Mesendoderm (in vitro differentiated cells): ENCODE measurements at regions not wholly inside any gene's neighbourhood (a gene's known extent, or its start where the extent isn't known, plus 50 kb on each side); places are given as distances from the start of the nearest gene placed in this dataset.

Source experiments
- DNase-seq: peaks from one replicate; pipeline ENCODE4 v3.0.0; 2013
- H2AK5ac ChIP-seq: 2 replicates; pipeline ENCODE4 v1.6.1; 2013; ENCODE audit warnings: low read length, inconsistent platforms
- H2BK120ac ChIP-seq: 2 replicates; pipeline ENCODE4 v1.6.1; 2013; ENCODE audit warnings: low read depth, mild to moderate bottlenecking, low read length, moderate library complexity, mixed read lengths
- H2BK15ac ChIP-seq: replicated peaks from 2 replicates; pipeline ENCODE4 v1.6.1; 2013; ENCODE audit warnings: low read depth, mild to moderate bottlenecking, moderate library complexity
- H2BK5ac ChIP-seq: 2 replicates; pipeline ENCODE4 v1.6.1; 2013; ENCODE audit warnings: low read length, inconsistent platforms
- H3K18ac ChIP-seq: 2 replicates; pipeline ENCODE4 v1.6.1; 2013; ENCODE audit warnings: mild to moderate bottlenecking, low read length, mixed read lengths
- H3K23ac ChIP-seq: one replicate; pipeline ENCODE4 v1.6.1; 2013; ENCODE audit warnings: low read length
- H3K27ac ChIP-seq: 2 replicates; pipeline ENCODE4 v1.5.1; 2013; ENCODE audit warnings: low read depth, mild to moderate bottlenecking, inconsistent platforms, low read length, moderate library complexity
- H3K27me3 ChIP-seq: 2 replicates; pipeline ENCODE4 v1.6.1; 2013; ENCODE audit warnings: low read length, control low read depth, mild to moderate bottlenecking, inconsistent platforms; ENCODE audit not compliant: insufficient read depth, poor library complexity
- H3K36me3 ChIP-seq: 2 replicates; pipeline ENCODE4 v1.6.1; 2013; ENCODE audit warnings: low read length, inconsistent platforms; ENCODE audit not compliant: control insufficient read depth, insufficient read depth
- H3K4ac ChIP-seq: one replicate; pipeline ENCODE4 v1.6.1; 2013; ENCODE audit warnings: low read depth, mild to moderate bottlenecking, low read length, moderate library complexity
- H3K4me1 ChIP-seq: 2 replicates; pipeline ENCODE4 v1.6.1; 2013; ENCODE audit warnings: low read depth, low read length, inconsistent platforms; ENCODE audit not compliant: control insufficient read depth
- H3K4me2 ChIP-seq: 2 replicates; pipeline ENCODE4 v1.6.1; 2013; ENCODE audit warnings: low read length
- H3K4me3 ChIP-seq: 2 replicates; pipeline ENCODE4 v1.5.1; 2013; ENCODE audit warnings: mild to moderate bottlenecking, low read length
- H3K56ac ChIP-seq: one replicate; pipeline ENCODE4 v1.6.1; 2013; ENCODE audit warnings: low read length
- H3K79me1 ChIP-seq: 2 replicates; pipeline ENCODE4 v1.6.1; 2013; ENCODE audit warnings: low read length, inconsistent platforms
- H3K79me2 ChIP-seq: 2 replicates; pipeline ENCODE4 v1.6.1; 2013; ENCODE audit warnings: mild to moderate bottlenecking, low read length; ENCODE audit not compliant: control insufficient read depth, insufficient read depth
- H3K9ac ChIP-seq: 2 replicates; pipeline ENCODE4 v1.6.1; 2013; ENCODE audit warnings: low read length, inconsistent platforms
- H4K5ac ChIP-seq: one replicate; pipeline ENCODE4 v1.6.1; 2013; ENCODE audit warnings: low read length
- H4K8ac ChIP-seq: one replicate; pipeline ENCODE4 v1.6.1; 2013; ENCODE audit warnings: low read depth, mild to moderate bottlenecking, control low read depth, low read length, moderate library complexity
- WGBS: extraction: QIAGEN DNeasy Blood & Tissue Kit; methylation state at CpG from one replicate; pipeline ENCODE4 v1.1.7; 2013; ENCODE audit warnings: low lambda C conversion rate, missing lambda C conversion rate; ENCODE audit not compliant: insufficient coverage; ENCODE audit errors: extremely low coverage; 5-methylcytosine and 5-hydroxymethylcytosine counted together

DNA sequence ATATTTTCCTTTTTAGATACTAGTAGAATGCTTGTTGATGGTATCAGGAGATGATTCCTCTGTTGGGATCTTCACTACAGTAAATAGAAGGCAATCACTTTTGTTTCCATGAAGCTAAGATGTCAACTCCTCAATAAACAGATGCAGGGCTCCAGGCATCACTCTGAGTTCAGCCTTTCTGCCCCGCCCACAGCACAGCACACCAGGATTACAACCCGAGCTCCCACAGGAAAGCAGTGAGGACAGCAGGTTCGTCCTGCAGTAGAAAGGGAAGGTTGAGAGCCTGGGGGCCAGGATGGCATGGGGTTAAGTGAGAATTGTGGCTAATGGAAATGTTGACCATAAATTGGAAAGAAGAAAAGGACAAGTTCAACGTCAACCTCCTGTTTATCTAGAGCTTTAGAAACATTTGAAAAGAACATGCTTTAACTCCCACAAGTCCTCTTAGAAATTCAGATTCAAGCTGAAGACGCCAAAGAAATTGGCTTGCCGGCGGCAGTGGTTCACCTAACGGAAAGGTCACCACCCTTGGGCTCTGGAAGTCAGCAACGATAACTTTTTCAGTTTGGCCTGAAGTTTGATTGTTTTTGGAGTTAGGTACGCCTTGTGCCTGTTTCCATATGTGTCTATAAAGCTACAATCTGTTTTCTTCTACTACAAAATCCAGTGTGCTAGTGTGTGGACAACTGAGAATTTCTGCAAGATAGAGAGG, 144.4 kb upstream of the PDE10A start:
- Histone ChIP-seq H3K4me2 (no peak overlapping the region), H3K36me3 (no peaks in the 10 kb centered on the region), H3K4me3 (no peak overlapping the region), H3K18ac (no peak overlapping the region), H3K9ac (no peak overlapping the region), H3K27me3 (peaks cover 10% of the 10 kb centered on the region), H2BK120ac (no peak overlapping the region), H3K27ac (no peak overlapping the region), H4K8ac (no peak overlapping the region), H3K4ac (no peak overlapping the region), H2AK5ac (no peak overlapping the region), H4K5ac (no peak overlapping the region), H2BK15ac (no peak overlapping the region), H2BK5ac (no peak overlapping the region), H3K4me1 (no peaks in the 10 kb centered on the region), H3K79me2 (no peaks in the 10 kb centered on the region), H3K56ac (no peak overlapping the region), H3K23ac (no peak overlapping the region), H3K79me1 (no peaks in the 10 kb centered on the region)
- no CpG with 5 or more reads among the region's 10 CpGs for WGBS
- DNase-seq: no peak

DNA sequence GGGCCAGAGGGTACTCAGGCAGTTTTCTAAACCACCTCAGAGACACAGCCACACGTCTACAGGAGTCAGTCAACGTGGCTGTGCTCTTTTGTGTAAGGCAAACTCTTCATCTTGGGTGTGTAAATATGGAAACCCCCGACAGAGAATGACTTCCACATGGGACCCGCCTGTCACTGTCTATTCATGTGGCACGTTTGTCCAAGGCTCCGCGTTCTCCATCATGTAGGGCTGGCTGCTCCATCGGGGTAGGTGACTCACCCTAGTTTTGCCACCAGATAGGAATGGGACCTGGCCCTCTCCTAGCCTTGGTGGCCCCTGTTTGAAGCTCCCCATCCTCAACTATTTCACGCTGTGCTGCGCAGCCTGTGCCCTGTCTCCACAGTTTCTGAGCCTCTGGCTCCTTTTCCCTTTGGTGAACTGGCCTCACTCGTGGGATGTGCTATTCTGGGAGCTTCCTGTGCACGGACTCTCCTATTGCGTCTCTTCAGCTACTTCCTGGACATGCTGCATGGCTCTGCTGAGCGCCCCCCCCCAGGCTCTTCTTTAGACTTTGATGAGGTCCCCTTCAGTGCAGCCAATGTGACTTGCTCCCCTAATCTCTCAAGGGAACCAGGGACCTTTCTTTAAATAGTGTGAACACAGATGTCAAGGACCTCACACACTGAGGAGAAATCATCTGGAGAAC, 143.2 kb upstream of the PDE10A start:
- no CpG with 5 or more reads among the region's 14 CpGs for WGBS
- H2AK5ac ChIP-seq: no peak overlapping the region
- no peak overlapping the region for H4K8ac ChIP-seq
- no peaks in the 10 kb centered on the region for H3K79me2 ChIP-seq
- no peak overlapping the region for H2BK120ac ChIP-seq
- H3K36me3 ChIP-seq: no peaks in the 10 kb centered on the region
- no peak overlapping the region for H3K4me3 ChIP-seq
- no peaks in the 10 kb centered on the region for H3K79me1 ChIP-seq
- H4K5ac ChIP-seq: no peak overlapping the region
- H3K56ac ChIP-seq: no peak overlapping the region
- no peak overlapping the region for H3K27ac ChIP-seq
- H3K23ac ChIP-seq: no peak overlapping the region
- no peak for DNase-seq
- H3K4me1 ChIP-seq: no peaks in the 10 kb centered on the region
- H3K4ac ChIP-seq: no peak overlapping the region
- H3K18ac ChIP-seq: no peak overlapping the region
- H2BK15ac ChIP-seq: no peak overlapping the region
- H3K27me3 ChIP-seq: peaks cover 10% of the 10 kb centered on the region
- H2BK5ac ChIP-seq: no peak overlapping the region
- no peak overlapping the region for H3K4me2 ChIP-seq
- no peak overlapping the region for H3K9ac ChIP-seq

DNA sequence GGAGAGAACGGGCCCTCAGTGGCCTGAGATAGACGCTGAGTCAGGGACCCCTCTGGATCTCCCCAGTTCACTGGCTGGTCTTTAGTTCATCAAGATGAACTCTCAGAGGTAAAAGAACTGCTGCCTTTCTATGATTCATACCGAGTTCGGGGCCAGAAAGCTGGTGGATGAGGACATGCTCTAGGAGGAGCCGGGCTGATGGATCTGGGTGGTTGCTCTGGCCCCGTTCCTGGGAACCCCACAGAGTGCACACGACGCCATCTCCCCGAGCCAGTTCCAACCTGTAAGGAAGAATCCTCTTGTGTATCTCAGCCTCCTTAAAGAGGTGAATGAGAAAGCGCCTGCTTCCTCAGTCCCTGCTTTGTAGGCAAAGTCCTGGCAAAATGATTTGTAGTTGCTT, 142.6 kb upstream of the PDE10A start:
- Histone ChIP-seq H2BK5ac (no peak overlapping the region), H3K79me1 (no peaks in the 10 kb centered on the region), H3K27me3 (peaks cover 10% of the 10 kb centered on the region), H3K9ac (no peak overlapping the region), H3K79me2 (no peaks in the 10 kb centered on the region), H3K23ac (no peak overlapping the region), H3K4me2 (no peak overlapping the region), H3K36me3 (no peaks in the 10 kb centered on the region), H3K56ac (no peak overlapping the region), H4K8ac (no peak overlapping the region), H3K27ac (no peak overlapping the region), H2AK5ac (no peak overlapping the region), H3K4me3 (no peak overlapping the region), H4K5ac (no peak overlapping the region), H3K18ac (no peak overlapping the region), H3K4ac (no peak overlapping the region), H2BK120ac (no peak overlapping the region), H2BK15ac (no peak overlapping the region), H3K4me1 (no peaks in the 10 kb centered on the region)
- no CpG with 5 or more reads among the region's 10 CpGs for WGBS
- no peak for DNase-seq

DNA sequence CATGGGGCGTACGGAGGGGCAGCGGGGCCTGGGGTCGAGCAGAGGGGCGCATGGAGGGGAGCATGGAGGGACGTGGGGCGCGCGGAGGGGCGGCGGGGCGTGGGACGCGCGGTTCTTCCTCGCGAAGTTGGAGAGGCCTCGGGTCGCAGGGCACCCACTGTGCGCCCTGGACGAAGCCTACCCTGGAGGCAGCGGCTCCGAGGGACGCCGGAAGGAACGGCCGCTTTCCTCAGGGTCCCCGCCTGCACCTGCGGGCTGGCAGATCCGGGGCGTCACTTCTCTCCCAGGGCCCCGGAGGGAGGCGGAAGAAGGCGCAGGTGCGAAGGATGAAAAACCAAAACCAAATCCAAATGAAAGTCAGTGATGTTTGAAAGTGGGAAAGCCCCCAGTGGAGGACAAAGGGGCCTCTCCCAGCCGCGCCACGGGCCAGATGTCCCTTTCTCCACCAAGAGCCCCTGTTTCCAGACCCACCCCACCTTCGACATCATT, 142.1 kb upstream of the PDE10A start:
- H3K9ac ChIP-seq: no peak overlapping the region
- no peak overlapping the region for H2BK120ac ChIP-seq
- no peaks in the 10 kb centered on the region for H3K4me1 ChIP-seq
- no peaks in the 10 kb centered on the region for H3K79me1 ChIP-seq
- no peak overlapping the region for H3K4me3 ChIP-seq
- no CpG with 5 or more reads among the region's 39 CpGs for WGBS
- H3K4me2 ChIP-seq: peak overlapping the region; percentile 54
- no peak overlapping the region for H3K18ac ChIP-seq
- no peak overlapping the region for H3K4ac ChIP-seq
- H2AK5ac ChIP-seq: no peak overlapping the region
- H4K5ac ChIP-seq: no peak overlapping the region
- H3K36me3 ChIP-seq: no peaks in the 10 kb centered on the region
- no peak overlapping the region for H3K27ac ChIP-seq
- no peaks in the 10 kb centered on the region for H3K79me2 ChIP-seq
- no peak overlapping the region for H2BK15ac ChIP-seq
- peaks cover 10% of the 10 kb centered on the region for H3K27me3 ChIP-seq
- H2BK5ac ChIP-seq: no peak overlapping the region
- H3K56ac ChIP-seq: peak overlapping the region; percentile 66
- DNase-seq: no peak
- H3K23ac ChIP-seq: no peak overlapping the region
- no peak overlapping the region for H4K8ac ChIP-seq

DNA sequence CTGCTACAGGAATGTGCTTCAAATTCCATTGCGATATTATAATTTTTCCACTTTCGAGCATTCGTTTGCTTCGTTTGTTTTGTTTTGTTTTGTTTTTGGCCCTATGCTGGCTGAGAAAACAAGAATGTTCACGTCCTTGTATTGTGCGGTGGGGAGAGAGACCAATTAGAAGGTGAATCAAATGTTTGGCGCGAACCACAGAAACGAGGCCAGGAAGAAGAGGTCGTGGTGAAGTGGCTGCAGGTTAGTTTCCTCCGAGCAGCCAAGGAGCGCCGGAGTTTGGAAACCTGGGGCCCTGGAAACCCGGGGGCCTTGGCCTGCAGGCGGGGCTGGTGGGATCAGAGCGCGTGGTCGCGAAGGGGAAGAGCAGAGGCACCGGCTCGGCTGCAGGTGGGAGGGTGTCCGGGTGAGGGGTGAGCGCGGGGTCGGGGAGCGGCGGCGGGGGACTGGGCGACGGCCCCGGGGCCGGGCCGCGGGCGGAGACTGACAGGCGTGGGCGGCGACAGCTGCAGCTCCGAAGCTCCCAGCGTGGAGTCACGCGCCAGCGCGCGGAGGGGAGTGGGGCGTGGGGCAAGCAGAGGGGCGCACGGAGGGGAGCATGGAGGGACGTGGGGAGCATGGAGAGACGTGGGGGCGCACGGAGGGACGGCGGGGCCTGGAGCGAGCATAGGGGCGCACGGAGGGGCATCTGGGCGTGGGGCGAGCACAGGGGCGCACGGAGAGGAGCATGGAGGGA, 141.5 kb upstream of the PDE10A start:
- Histone ChIP-seq H2BK5ac (no peak overlapping the region), H3K27me3 (peaks cover 10% of the 10 kb centered on the region), H3K18ac (no peak overlapping the region), H2AK5ac (no peak overlapping the region), H3K4me2 (peak overlapping the region; percentile 54), H3K27ac (no peak overlapping the region), H3K79me2 (no peaks in the 10 kb centered on the region), H3K4me3 (no peak overlapping the region), H3K56ac (peak overlapping the region; percentile 66), H3K4me1 (no peaks in the 10 kb centered on the region), H3K9ac (peak overlapping the region; percentile 14), H3K79me1 (no peaks in the 10 kb centered on the region), H2BK120ac (no peak overlapping the region), H3K36me3 (no peaks in the 10 kb centered on the region), H3K23ac (peak overlapping the region; percentile 52), H4K8ac (no peak overlapping the region), H2BK15ac (no peak overlapping the region), H4K5ac (no peak overlapping the region), H3K4ac (no peak overlapping the region)
- DNase-seq: peak; percentile 21
- WGBS: no CpG with 5 or more reads among the region's 61 CpGs
